Choroid plexus epithelial cell (primary cell): ENCODE measurements at regions not wholly inside any gene's neighbourhood (a gene's known extent, or its start where the extent isn't known, plus 50 kb on each side); places are given as distances from the start of the nearest gene placed in this dataset.

Experiments
- DNase-seq: peaks from one replicate; pipeline ENCODE4 v3.0.0-alpha.2; 2010; ENCODE audit warnings: low read depth
- H3K4me3 ChIP-seq: 2 replicates; pipeline ENCODE4 v1.5.1; 2011; ENCODE audit warnings: low read depth, mild to moderate bottlenecking, control low read depth, low read length, moderate library complexity
- TF ChIP-seq, protein P1 (sequence below): conservative IDR thresholded peaks from 2 replicates; pipeline ENCODE4 v1.5.1; 2011; ENCODE audit warnings: low read depth, mild to moderate bottlenecking, control low read depth, inconsistent platforms, low read length, moderate library complexity

DNA sequence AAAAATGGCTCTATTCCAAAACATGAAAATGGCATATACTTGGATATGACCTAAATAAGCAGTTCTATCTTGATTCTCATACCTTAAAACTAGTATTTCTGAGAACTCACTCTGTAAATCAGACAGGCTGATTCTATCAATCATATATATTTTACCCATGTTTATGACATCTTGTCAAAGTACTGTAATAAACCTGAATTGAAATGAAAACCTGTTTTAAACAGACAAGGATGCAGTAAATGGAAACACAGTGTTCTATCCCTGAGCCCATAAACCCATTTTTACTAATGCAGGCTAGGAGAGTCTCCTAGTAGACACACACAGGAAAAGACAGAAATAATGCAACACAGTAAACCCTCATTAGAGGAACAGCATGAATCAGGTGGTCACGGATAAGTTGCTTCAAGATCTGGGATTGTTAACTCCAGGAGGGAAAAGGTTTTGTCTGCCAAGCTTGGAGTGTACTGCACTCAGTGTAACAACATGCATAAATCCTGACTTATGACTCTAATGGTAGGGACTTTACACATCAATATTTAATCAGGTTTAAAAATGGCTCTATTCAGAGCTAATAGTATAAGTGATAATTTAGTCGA lies 93.6 kb upstream of the CPNE8 start:
- no peak overlapping the region for H3K4me3 ChIP-seq
- TF ChIP-seq, protein P1, sequence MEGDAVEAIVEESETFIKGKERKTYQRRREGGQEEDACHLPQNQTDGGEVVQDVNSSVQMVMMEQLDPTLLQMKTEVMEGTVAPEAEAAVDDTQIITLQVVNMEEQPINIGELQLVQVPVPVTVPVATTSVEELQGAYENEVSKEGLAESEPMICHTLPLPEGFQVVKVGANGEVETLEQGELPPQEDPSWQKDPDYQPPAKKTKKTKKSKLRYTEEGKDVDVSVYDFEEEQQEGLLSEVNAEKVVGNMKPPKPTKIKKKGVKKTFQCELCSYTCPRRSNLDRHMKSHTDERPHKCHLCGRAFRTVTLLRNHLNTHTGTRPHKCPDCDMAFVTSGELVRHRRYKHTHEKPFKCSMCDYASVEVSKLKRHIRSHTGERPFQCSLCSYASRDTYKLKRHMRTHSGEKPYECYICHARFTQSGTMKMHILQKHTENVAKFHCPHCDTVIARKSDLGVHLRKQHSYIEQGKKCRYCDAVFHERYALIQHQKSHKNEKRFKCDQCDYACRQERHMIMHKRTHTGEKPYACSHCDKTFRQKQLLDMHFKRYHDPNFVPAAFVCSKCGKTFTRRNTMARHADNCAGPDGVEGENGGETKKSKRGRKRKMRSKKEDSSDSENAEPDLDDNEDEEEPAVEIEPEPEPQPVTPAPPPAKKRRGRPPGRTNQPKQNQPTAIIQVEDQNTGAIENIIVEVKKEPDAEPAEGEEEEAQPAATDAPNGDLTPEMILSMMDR = no peak
- no peak for DNase-seq

DNA sequence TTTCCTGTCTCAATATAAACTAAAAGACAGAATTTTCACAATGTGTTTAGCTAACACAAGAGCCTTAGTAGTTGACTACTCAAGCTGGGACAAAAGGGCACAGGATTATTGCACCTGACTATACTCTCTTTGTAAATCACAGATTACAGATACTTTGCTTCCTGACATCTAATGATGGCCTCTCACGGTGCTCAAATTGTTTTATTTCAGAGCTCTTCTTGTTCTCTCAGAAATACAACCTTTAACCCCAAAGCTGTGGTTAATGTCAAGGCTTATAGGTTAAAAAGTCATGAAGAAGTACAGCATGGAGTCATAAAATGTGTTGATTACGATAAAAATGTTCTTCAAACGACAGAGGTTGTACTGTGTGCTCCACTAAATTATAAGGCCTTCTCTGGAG lies 89.9 kb upstream of the CPNE8 start:
- DNase-seq = no peak
- H3K4me3 ChIP-seq = no peak overlapping the region
- TF ChIP-seq, protein P1 = no peak

DNA sequence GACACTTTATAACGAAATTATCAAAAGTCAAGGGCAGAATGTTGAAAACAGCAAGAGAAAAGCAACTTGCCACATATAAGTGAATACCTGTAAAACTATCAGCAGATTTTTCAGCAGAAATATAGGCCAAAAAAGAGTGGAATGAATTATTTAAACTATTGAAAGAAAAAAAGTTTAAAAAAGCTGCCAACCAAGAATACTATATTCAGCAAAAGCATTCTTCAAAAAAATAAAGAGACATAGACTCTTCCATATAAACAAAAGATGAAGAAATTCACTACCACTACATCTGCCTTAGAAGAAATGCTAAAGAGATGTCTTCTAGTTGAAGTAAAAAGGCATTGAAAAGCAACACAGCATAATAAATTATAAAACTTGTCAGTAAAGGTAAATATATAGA lies 80.6 kb upstream of the CPNE8 start:
- no peak overlapping the region for H3K4me3 ChIP-seq
- TF ChIP-seq, protein P1 = no peak
- DNase-seq = no peak

DNA sequence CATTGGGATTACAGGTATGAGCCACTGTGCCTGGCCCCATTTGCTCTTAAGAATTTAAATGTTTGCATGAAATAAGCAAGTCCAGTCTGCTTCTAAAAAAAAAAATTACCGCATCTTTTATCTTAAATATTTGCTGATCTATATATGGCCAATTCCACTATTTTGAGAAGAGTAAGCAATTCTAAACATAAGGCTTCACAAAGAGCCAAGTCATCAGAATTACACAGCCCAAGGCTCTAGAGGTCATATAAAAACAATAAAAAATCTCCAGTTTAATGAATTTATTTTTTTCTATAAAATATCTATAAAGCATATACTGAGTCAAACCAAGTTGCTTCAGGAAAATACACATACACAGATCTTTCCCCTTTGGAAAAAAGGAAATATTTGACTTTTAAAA lies 79.0 kb upstream of the CPNE8 start:
- no peak overlapping the region for H3K4me3 ChIP-seq
- DNase-seq = no peak
- TF ChIP-seq, protein P1 = no peak

DNA sequence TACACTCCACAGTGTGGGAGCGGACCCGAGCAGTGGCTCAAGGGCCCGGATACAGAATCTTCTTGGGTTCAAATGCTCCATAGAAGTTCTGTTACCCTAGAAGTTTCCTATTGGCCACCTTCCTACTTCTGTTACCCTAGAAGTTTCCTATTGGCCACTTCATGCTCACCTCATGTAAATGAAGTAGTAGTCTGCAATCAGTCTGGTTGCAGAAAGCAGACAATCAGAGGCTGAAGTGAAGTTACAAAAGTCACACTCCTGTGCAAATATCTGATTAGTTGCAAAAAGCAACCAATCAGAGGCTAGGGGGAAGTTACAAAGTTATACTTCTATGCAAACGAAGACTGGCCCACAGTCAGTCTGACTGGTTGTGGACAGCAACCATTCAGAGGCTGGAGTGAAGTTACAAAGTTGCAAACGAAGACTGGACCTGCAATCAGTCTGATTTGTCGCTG lies 77.8 kb upstream of the CPNE8 start:
- no peak for DNase-seq
- no peak overlapping the region for H3K4me3 ChIP-seq
- TF ChIP-seq, protein P1 = no peak

DNA sequence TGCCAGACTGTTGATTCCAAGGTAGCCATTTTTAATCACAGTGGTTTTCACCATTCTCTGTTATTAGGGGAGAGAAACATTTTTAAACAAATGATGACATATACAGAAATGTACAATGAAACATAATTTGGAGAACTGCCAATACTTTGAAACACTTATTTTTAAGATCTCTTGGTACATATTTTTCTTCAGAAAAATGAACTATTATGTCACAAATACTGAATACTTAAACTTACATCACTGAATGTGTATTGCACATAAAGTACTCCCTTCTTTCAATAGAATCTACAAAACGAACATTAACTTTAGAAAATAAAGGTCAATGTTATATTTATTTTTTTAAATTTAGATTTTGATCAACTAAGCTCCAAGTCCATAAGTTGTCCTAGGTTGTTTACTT lies 71.7 kb upstream of the CPNE8 start:
- DNase-seq = no peak
- TF ChIP-seq, protein P1 = no peak
- no peak overlapping the region for H3K4me3 ChIP-seq

DNA sequence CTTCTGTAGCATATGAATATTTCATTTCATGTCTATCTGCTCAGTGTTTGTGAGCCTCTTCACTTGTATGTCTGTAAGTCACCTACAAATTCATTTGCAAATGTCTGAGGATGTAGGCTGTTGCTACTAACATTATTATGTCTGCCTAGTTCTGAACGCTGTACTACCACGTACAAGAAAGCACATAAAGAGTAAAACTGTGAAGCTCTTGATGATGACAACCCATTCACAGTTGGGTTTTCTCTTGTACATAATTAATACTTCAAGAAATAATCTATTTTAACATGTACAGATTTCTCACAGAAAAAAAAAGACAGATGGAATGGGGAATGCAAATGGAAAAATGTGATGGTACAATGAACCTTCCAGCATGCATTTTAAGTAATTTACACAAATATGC lies 64.3 kb upstream of the CPNE8 start:
- TF ChIP-seq, protein P1 = no peak
- no peak for DNase-seq
- no peak overlapping the region for H3K4me3 ChIP-seq
